ENCODE measurements at regions not wholly inside any gene's neighbourhood (a gene's known extent, or its start where the extent isn't known, plus 50 kb on each side); places are given as distances from the start of the nearest gene placed in this dataset.

- no peaks in the 10 kb centered on the region for H3K36me3 ChIP-seq (ENCODE audit: control insufficient read depth in 2 of 2, extremely low read depth in 1 of 2, insufficient read depth in 2 of 2, low read length in 2 of 2)
- H3K4me2 ChIP-seq (ENCODE audit: insufficient read depth, low read length), result no peak overlapping the region
- intact Hi-C loops (cut with micrococcal nuclease) (no loop called here), dilution Hi-C loops (cut with MboI; ENCODE audit: extremely low pct_ligation_motif_present, low sequenced_read_pairs) (no loop called here)
- H3K27ac ChIP-seq (ENCODE audit: insufficient read depth, low read depth, low read length), result no peak overlapping the region
- no peak for DNase-seq (ENCODE audit: low read depth, low spot score)
- TF ChIP-seq EZH2 (IDR thresholded peaks at IDR 0.05; ENCODE audit: borderline replicate concordance, low read depth, low read length, severe bottlenecking) (no peak), POLR2A (IDR thresholded peaks at IDR 0.05; ENCODE audit: low read depth, low read length) (no peak), FOS (IDR thresholded peaks at IDR 0.05; ENCODE audit: borderline replicate concordance, insufficient read depth, low read length) (no peak), POLR2AphosphoS5 (IDR thresholded peaks at IDR 0.05; ENCODE audit: insufficient read depth, low read depth, low read length) (no peak), GATA2 (IDR thresholded peaks at IDR 0.05; ENCODE audit: insufficient read depth, insufficient read length, low read depth, low read length) (no peak), MYC (IDR thresholded peaks at IDR 0.05; ENCODE audit: low read depth, low read length) (no peak), JUN (IDR thresholded peaks at IDR 0.05; ENCODE audit: borderline replicate concordance, insufficient read depth, insufficient read length, low read depth) (no peak), CTCF (IDR thresholded peaks at IDR 0.05; ENCODE audit: extremely low read depth in 1 of 2, insufficient read depth in 1 of 2, low read depth in 1 of 2, low read length in 2 of 2) (no peak)
- TF ChIP-seq, protein P1, sequence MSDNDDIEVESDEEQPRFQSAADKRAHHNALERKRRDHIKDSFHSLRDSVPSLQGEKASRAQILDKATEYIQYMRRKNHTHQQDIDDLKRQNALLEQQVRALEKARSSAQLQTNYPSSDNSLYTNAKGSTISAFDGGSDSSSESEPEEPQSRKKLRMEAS (IDR thresholded peaks at IDR 0.05; ENCODE audit: insufficient read depth, insufficient read length), result no peak
- no peaks in the 10 kb centered on the region for H3K4me1 ChIP-seq (ENCODE audit: control insufficient read depth, extremely low read depth, insufficient read depth, low read length)
- no peaks in the 10 kb centered on the region for H3K9me1 ChIP-seq (replicated peaks; ENCODE audit: control insufficient read depth, extremely low read depth, insufficient read depth, low read length)
- no peaks in the 10 kb centered on the region for H4K20me1 ChIP-seq (replicated peaks; ENCODE audit: control insufficient read depth, extremely low read depth, insufficient read depth, low read length)
- no peak overlapping the region for H2AFZ ChIP-seq (ENCODE audit: low read depth, low read length)
- no peaks in the 10 kb centered on the region for H3K9me3 ChIP-seq (replicated peaks; ENCODE audit: control insufficient read depth, insufficient read depth, low read length)
- BruUV-seq (replicated peaks), result no TSS peak
- no peak overlapping the region for H3K4me3 ChIP-seq (replicated peaks in 1 of 3; ENCODE audit: insufficient read depth in 1 of 3, low read depth in 1 of 3, low read length in 3 of 3)
- no peak overlapping the region for H3K9ac ChIP-seq (replicated peaks; ENCODE audit: extremely low read depth, insufficient read depth, low read length)
- POLR2A ChIA-PET, result no interaction called here
- no peak for FAIRE-seq
- CTCF ChIA-PET, result no interaction called here
- no peaks in the 10 kb centered on the region for H3K27me3 ChIP-seq (ENCODE audit: control insufficient read depth in 2 of 2, insufficient read depth in 2 of 2, low read length in 2 of 2)
- H3K79me2 ChIP-seq (ENCODE audit: control insufficient read depth, insufficient read depth, low read length), result no peaks in the 10 kb centered on the region
Measured at GRCh38 chr9:11779971-11780370, 913.2 kb upstream of the TYRP1 start.
